Mucosa of gallbladder (tissue), 1 donor: ENCODE measurements at regions not wholly inside any gene's neighbourhood (a gene's known extent, or its start where the extent isn't known, plus 50 kb on each side); places are given as distances from the start of the nearest gene placed in this dataset.
"Not testable (repeated sequence)": the region's sequence is repeated elsewhere in the genome, so short reads cannot be mapped to it uniquely, and the experiment has no call there.

Experiments
- DNase-seq: peaks from one replicate; pipeline ENCODE4 v3.0.0-alpha.2; 2020; ENCODE audit warnings: low spot score
- donor health status: DM: no; HTN: no; CAD: no.

GRCh38 chr6:119881416-119881815 lies 531.9 kb upstream of the MAN1A1 start:
- DNase-seq, result no peak

GRCh38 chr6:119880840-119881239 lies 531.3 kb upstream of the MAN1A1 start:
- no peak for DNase-seq

- no peak for DNase-seq
Observed at GRCh38 chr6:119879731-119880130, 530.2 kb upstream of the MAN1A1 start.

GRCh38 chr6:119874381-119874780 lies 524.8 kb upstream of the MAN1A1 start:
- no peak for DNase-seq

- DNase-seq, result no peak
Observed at GRCh38 chr6:119873107-119873506, 523.5 kb upstream of the MAN1A1 start.

- DNase-seq, result no peak
Observed at GRCh38 chr6:119871520-119871919, 522.0 kb upstream of the MAN1A1 start.

- DNase-seq, result no peak
Observed at GRCh38 chr6:119865466-119866350, 516.1 kb upstream of the MAN1A1 start.

GRCh38 chr6:119862719-119863118 lies 513.2 kb upstream of the MAN1A1 start:
- DNase-seq, result no peak

GRCh38 chr6:119858901-119859300 lies 509.3 kb upstream of the MAN1A1 start:
- no peak for DNase-seq

- DNase-seq, result no peak
Observed at GRCh38 chr6:119856136-119856535, 506.6 kb upstream of the MAN1A1 start.

GRCh38 chr6:119848696-119849095 lies 499.1 kb upstream of the MAN1A1 start:
- DNase-seq, result no peak

GRCh38 chr6:119845161-119845560 lies 495.6 kb upstream of the MAN1A1 start:
- DNase-seq, result no peak

GRCh38 chr6:119844387-119844786 lies 494.8 kb upstream of the MAN1A1 start:
- no peak for DNase-seq

- no peak for DNase-seq
Observed at GRCh38 chr6:119842191-119842590, 492.6 kb upstream of the MAN1A1 start.

- no peak for DNase-seq
Observed at GRCh38 chr6:119838043-119838442, 488.5 kb upstream of the MAN1A1 start.

GRCh38 chr6:119834418-119834817 lies 484.9 kb upstream of the MAN1A1 start:
- DNase-seq, result no peak

GRCh38 chr6:119832411-119832810 lies 482.9 kb upstream of the MAN1A1 start:
- no peak for DNase-seq

GRCh38 chr6:119830494-119831295 lies 481.1 kb upstream of the MAN1A1 start:
- no peak for DNase-seq

GRCh38 chr6:119830069-119830468 lies 480.5 kb upstream of the MAN1A1 start:
- no peak for DNase-seq

GRCh38 chr6:119829499-119829898 lies 479.9 kb upstream of the MAN1A1 start:
- DNase-seq, result not testable (repeated sequence)

GRCh38 chr6:119829006-119829405 lies 479.4 kb upstream of the MAN1A1 start:
- no peak for DNase-seq

- no peak for DNase-seq
Observed at GRCh38 chr6:119821380-119821779, 471.8 kb upstream of the MAN1A1 start.

GRCh38 chr6:119818876-119819275 lies 469.3 kb upstream of the MAN1A1 start:
- DNase-seq, result no peak
